HG03457 (cell line): ENCODE measurements at regions not wholly inside any gene's neighbourhood (a gene's known extent, or its start where the extent isn't known, plus 50 kb on each side); places are given as distances from the start of the nearest gene placed in this dataset.
"Not testable (repeated sequence)": the region's sequence is repeated elsewhere in the genome, so short reads cannot be mapped to it uniquely, and the experiment has no call there.

Experiments
- ATAC-seq: cut with Tn5 transposase; IDR thresholded peaks from one replicate; pipeline ENCODE4 v1.9.1; 2021; ENCODE audit warnings: moderate number of reproducible peaks; ENCODE audit not compliant: unreplicated experiment

- ATAC-seq: no peak
Measured at GRCh38 chr4:54403700-54404453, 174.8 kb downstream of the PDGFRA start.

- not testable (repeated sequence) for ATAC-seq
Measured at GRCh38 chr4:54409270-54409817, 180.3 kb downstream of the PDGFRA start.

- ATAC-seq: no peak
Measured at GRCh38 chr4:54414545-54414944, 185.5 kb downstream of the PDGFRA start.

- ATAC-seq: no peak
Measured at GRCh38 chr4:54417476-54417875, 188.4 kb downstream of the PDGFRA start.

GRCh38 chr4:54418468-54418867, 189.4 kb downstream of the PDGFRA start:
- no peak for ATAC-seq

GRCh38 chr4:54423066-54423465, 194.0 kb downstream of the PDGFRA start:
- ATAC-seq: no peak

- ATAC-seq: no peak
Measured at GRCh38 chr4:54427826-54428225, 198.7 kb downstream of the PDGFRA start.

GRCh38 chr4:54428940-54429339, 199.8 kb downstream of the PDGFRA start:
- no peak for ATAC-seq

GRCh38 chr4:54433686-54434085, 204.6 kb downstream of the PDGFRA start:
- ATAC-seq: no peak

GRCh38 chr4:54439831-54440243, 210.7 kb downstream of the PDGFRA start:
- no peak for ATAC-seq

- no peak for ATAC-seq
Measured at GRCh38 chr4:54440394-54441136, 211.5 kb downstream of the PDGFRA start.

- ATAC-seq: no peak
Measured at GRCh38 chr4:54445866-54446265, 211.9 kb upstream of the KIT start.

GRCh38 chr4:54446581-54446980, 211.2 kb upstream of the KIT start:
- no peak for ATAC-seq

GRCh38 chr4:54447304-54447703, 210.5 kb upstream of the KIT start:
- ATAC-seq: no peak

GRCh38 chr4:54449999-54450398, 207.8 kb upstream of the KIT start:
- ATAC-seq: no peak

- ATAC-seq: not testable (repeated sequence)
Measured at GRCh38 chr4:54466960-54467359, 190.8 kb upstream of the KIT start.

- ATAC-seq: no peak
Measured at GRCh38 chr4:54473077-54473545, 184.6 kb upstream of the KIT start.

- no peak for ATAC-seq
Measured at GRCh38 chr4:54473798-54474197, 184.0 kb upstream of the KIT start.

GRCh38 chr4:54475546-54475945, 182.2 kb upstream of the KIT start:
- no peak for ATAC-seq

GRCh38 chr4:54482529-54483200, 175.1 kb upstream of the KIT start:
- ATAC-seq: no peak

GRCh38 chr4:54484383-54484782, 173.4 kb upstream of the KIT start:
- ATAC-seq: no peak
